ENCODE measurements at regions not wholly inside any gene's neighbourhood (a gene's known extent, or its start where the extent isn't known, plus 50 kb on each side); places are given as distances from the start of the nearest gene placed in this dataset.
"Not testable (repeated sequence)": the region's sequence is repeated elsewhere in the genome, so short reads cannot be mapped to it uniquely, and the experiment has no call there.

DNA sequence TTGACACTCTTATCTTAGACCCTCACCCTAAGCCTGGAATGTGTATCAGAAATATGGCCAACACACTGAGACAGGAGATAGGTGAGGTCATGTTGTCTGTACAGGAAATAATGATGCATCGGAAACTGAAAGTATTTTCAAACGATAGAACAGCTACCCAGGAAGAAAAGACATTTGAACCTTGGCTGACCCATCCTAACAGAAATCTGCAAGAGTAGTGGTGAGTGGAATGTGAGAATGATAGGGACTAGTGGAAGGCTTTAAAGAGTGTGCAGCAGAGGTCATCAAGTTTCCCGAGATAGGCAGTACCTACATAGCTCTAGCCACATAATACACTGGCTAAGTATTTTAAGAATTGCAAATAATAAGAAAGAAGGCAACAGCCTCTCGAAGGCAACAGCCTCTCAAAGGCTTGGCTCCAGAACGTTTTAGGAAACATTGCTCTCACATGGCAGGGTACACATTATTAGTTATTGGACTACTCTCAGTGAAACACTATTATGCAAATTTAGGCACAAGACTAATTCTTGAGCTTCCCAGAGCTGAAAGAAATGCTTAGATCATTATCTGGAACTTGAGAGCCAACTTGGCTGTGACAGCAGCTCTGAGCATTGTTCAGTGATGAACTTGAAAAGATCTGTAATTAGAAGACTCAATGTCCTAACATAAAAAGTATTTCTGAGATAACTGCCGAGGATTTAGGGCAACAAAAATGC is 133.1 kb upstream of the FBXL7 start:
- no peaks in the 10 kb centered on the region for H3K36me3 ChIP-seq
- H3K27me3 ChIP-seq, result no peaks in the 10 kb centered on the region
- H3K27ac ChIP-seq, result no peak overlapping the region
- no peaks in the 10 kb centered on the region for H3K9me3 ChIP-seq
- DNase-seq, result no peak
- intact Hi-C loops (cut with DNase I; ENCODE audit: low total_unique reads), result no loop called here
- H3K4me3 ChIP-seq, result no peak overlapping the region
- no peaks in the 10 kb centered on the region for H3K4me1 ChIP-seq
- TF ChIP-seq, protein P1, sequence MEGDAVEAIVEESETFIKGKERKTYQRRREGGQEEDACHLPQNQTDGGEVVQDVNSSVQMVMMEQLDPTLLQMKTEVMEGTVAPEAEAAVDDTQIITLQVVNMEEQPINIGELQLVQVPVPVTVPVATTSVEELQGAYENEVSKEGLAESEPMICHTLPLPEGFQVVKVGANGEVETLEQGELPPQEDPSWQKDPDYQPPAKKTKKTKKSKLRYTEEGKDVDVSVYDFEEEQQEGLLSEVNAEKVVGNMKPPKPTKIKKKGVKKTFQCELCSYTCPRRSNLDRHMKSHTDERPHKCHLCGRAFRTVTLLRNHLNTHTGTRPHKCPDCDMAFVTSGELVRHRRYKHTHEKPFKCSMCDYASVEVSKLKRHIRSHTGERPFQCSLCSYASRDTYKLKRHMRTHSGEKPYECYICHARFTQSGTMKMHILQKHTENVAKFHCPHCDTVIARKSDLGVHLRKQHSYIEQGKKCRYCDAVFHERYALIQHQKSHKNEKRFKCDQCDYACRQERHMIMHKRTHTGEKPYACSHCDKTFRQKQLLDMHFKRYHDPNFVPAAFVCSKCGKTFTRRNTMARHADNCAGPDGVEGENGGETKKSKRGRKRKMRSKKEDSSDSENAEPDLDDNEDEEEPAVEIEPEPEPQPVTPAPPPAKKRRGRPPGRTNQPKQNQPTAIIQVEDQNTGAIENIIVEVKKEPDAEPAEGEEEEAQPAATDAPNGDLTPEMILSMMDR (IDR thresholded peaks at IDR 0.05), result no peak
- TF ChIP-seq POLR2A (IDR thresholded peaks at IDR 0.05), result no peak

DNA sequence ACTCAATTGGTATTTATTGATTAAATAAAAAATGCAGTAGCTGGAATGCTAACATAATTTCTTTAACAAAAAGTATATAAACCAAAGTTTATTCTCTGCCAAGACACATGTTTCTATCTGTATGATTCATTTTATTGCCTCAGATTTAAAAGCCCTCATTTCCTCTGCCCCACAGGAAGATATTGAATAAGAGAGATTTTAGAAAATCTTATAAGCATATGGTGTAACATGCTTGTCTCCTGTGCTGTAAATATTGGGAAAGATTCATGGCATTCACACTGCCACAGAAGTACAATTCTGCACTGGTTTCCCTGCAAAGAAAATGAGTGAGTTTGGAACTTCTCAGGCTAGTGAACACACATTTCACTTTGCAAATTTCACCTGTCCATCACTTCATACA is 134.9 kb upstream of the FBXL7 start:
- intact Hi-C loops (cut with DNase I; ENCODE audit: low total_unique reads), result no loop called here
- no peak overlapping the region for H3K4me3 ChIP-seq
- no peak for DNase-seq

DNA sequence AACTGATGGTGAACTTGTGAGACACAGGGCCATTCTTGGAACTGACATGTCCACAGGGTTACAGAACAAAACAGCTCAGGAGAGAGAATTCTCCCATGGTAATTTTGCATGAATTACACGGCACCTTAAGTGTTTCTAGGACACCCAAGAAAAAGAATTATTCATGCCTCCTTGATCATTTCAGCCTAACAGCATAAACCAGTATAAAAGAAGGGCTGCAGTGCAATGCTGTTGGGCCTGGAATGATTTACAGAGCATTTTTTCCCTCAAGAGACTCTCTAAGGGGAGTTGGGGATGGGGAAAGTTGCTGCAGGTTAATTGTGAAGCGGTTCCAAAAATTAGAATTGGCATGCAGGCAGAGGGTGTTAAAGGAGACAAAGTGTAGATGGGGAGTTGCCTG is 136.4 kb upstream of the FBXL7 start:
- Histone ChIP-seq H3K36me3 (no peaks in the 10 kb centered on the region), H3K4me3 (no peak overlapping the region), H3K27ac (no peak overlapping the region), H3K27me3 (no peaks in the 10 kb centered on the region), H3K4me1 (no peaks in the 10 kb centered on the region), H3K9me3 (no peaks in the 10 kb centered on the region)
- intact Hi-C loops (cut with DNase I; ENCODE audit: low total_unique reads), result no loop called here
- TF ChIP-seq, protein P1 (IDR thresholded peaks at IDR 0.05), result no peak
- no peak for TF ChIP-seq POLR2A (IDR thresholded peaks at IDR 0.05)
- no peak for DNase-seq

More for the DNA sequence above, 134.9 kb upstream of the FBXL7 start:
- H3K27me3 ChIP-seq, result no peaks in the 10 kb centered on the region
- H3K4me1 ChIP-seq, result no peaks in the 10 kb centered on the region
- H3K9me3 ChIP-seq, result no peaks in the 10 kb centered on the region
- H3K27ac ChIP-seq, result no peak overlapping the region
- no peaks in the 10 kb centered on the region for H3K36me3 ChIP-seq
- no peak for TF ChIP-seq POLR2A (IDR thresholded peaks at IDR 0.05)
- TF ChIP-seq, protein P1 (IDR thresholded peaks at IDR 0.05), result no peak

DNA sequence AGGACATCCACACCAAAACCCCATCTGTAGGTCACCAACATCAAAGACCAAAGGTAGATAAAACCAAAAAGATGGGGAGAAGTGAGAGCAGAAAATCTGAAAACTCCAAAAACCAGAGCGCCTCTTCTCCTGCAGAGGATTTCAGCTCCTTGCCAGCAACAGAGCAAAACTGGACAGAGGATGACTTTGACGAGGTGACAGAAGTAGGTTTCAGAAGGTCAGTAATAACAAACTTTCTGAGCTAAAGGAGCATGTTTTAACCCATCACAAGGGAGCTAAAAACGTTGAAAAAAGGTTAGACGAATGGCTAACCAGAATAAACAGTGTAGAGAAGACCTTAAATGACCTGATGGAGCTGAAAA is 142.9 kb upstream of the FBXL7 start:
- intact Hi-C loops (cut with DNase I; ENCODE audit: low total_unique reads); H3K4me3 ChIP-seq; H3K9me3 ChIP-seq; H3K27me3 ChIP-seq; DNase-seq; H3K36me3 ChIP-seq; H3K27ac ChIP-seq; H3K4me1 ChIP-seq: not testable (repeated sequence)

DNA sequence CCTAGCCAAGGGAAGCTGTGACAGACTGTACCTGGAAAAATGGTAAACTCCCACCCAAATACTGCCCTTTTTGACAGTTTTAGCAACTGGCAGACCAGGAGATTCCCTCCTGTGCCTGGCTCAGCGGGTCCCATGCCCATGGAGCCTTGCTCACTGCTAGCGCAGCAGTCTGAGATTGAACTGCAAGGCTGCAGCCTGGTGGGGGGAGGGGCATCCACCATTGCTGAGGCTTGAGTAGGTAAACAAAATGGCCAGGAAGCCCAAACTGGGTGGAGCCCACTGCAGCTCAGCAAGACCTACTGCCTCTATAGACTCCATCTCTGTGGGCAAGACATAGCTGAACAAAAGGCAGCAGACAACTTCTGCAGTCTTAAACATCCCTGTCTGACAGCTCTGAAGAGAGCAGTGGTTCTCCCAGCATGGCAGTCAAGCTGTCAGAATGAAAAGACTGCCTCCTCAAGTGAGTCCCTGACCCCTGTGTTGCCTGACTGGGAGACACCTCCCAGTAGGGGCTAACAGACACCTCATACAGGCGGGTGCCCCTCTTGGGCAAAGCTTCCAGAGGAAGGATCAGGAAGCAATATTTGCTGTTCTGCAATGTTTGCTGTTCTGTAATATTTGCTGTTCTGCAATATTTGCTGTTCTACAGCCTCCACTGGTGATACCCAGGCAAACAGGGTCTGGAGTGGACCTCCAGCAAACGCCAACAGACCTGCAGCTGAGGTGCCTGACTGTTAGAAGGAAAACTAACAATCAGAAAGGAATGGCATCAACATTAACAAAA is 143.5 kb upstream of the FBXL7 start:
- H3K4me3 ChIP-seq; H3K36me3 ChIP-seq; DNase-seq; H3K9me3 ChIP-seq; H3K27me3 ChIP-seq; H3K27ac ChIP-seq; intact Hi-C loops (cut with DNase I; ENCODE audit: low total_unique reads); H3K4me1 ChIP-seq: not testable (repeated sequence)

DNA sequence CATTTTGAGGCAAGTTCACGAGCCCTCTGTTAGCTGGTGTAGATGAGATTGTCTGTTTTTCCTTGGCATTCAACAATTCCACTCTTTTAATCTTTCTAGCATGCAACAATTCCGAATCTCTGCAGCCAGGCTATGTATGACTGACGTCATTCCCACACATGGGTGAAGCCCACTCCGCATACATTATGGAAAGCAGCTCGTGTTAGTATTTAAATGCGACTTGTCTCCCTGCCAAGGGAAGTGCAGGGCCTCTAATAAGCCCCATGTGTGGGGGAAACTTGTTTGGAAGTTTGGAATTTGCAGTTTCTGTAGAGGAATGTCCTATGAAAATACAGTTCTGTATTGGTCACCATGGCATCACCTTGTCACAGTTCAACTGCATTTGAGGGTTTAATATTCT is 146.0 kb upstream of the FBXL7 start:
- H3K27ac ChIP-seq, result no peak overlapping the region
- no peaks in the 10 kb centered on the region for H3K36me3 ChIP-seq
- intact Hi-C loops (cut with DNase I; ENCODE audit: low total_unique reads), result no loop called here
- TF ChIP-seq POLR2A (IDR thresholded peaks at IDR 0.05), result no peak
- TF ChIP-seq, protein P1 (IDR thresholded peaks at IDR 0.05), result no peak
- no peaks in the 10 kb centered on the region for H3K4me1 ChIP-seq
- no peak overlapping the region for H3K4me3 ChIP-seq
- no peaks in the 10 kb centered on the region for H3K27me3 ChIP-seq
- no peak for DNase-seq
- H3K9me3 ChIP-seq, result no peaks in the 10 kb centered on the region

Data from uterus (tissue), 3 donors.